ENCODE measurements at regions not wholly inside any gene's neighbourhood (a gene's known extent, or its start where the extent isn't known, plus 50 kb on each side); places are given as distances from the start of the nearest gene placed in this dataset.

- H3K4me3 ChIP-seq (ENCODE audit: low read depth, low read length): no peak overlapping the region
- TF ChIP-seq CTCF (IDR thresholded peaks at IDR 0.05; ENCODE audit: low read depth, low read length, missing control alignments): no peak
- no peak for DNase-seq (ENCODE audit: low read depth)
These were observed 462.6 kb downstream of the SLC4A3 start for GRCh38 chr2:220090050-220090449.

DNA sequence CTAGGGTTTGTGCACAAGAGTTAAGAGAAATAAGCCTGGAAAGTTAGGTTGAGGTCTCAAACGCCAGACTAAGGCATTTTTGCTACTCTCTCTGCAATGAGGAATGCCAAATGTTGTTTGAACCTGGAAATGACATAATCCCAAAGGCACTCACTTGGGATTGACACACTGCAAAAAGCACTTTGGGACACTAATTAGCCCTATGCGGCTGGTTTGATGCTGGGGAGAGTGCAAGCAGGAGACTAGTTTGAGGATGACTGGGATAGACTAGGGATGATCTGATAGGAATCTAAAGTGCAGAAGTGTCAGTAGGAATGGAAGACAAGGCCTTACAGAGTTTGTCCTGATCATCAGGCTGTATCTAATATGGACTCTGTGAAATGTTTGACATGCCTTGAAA lies 469.0 kb downstream of the SLC4A3 start:
- TF ChIP-seq CTCF (IDR thresholded peaks at IDR 0.05; ENCODE audit: low read depth, low read length, missing control alignments): no peak
- no peak overlapping the region for H3K4me3 ChIP-seq (ENCODE audit: low read depth, low read length)
- DNase-seq (ENCODE audit: low read depth): no peak

GRCh38 chr2:220101980-220102379 lies 474.6 kb downstream of the SLC4A3 start:
- DNase-seq (ENCODE audit: low read depth): no peak
- no peak overlapping the region for H3K4me3 ChIP-seq (ENCODE audit: low read depth, low read length)
- TF ChIP-seq CTCF (IDR thresholded peaks at IDR 0.05; ENCODE audit: low read depth, low read length, missing control alignments): no peak

GRCh38 chr2:220103596-220103995 lies 476.2 kb downstream of the SLC4A3 start:
- no peak for DNase-seq (ENCODE audit: low read depth)
- no peak for TF ChIP-seq CTCF (IDR thresholded peaks at IDR 0.05; ENCODE audit: low read depth, low read length, missing control alignments)
- no peak overlapping the region for H3K4me3 ChIP-seq (ENCODE audit: low read depth, low read length)

GRCh38 chr2:220104871-220105351 lies 477.5 kb downstream of the SLC4A3 start:
- no peak overlapping the region for H3K4me3 ChIP-seq (ENCODE audit: low read depth, low read length)
- no peak for DNase-seq (ENCODE audit: low read depth)
- TF ChIP-seq CTCF (IDR thresholded peaks at IDR 0.05; ENCODE audit: low read depth, low read length, missing control alignments): no peak

- DNase-seq (ENCODE audit: low read depth): no peak
- no peak overlapping the region for H3K4me3 ChIP-seq (ENCODE audit: low read depth, low read length)
- no peak for TF ChIP-seq CTCF (IDR thresholded peaks at IDR 0.05; ENCODE audit: low read depth, low read length, missing control alignments)
These were observed 478.6 kb downstream of the SLC4A3 start for GRCh38 chr2:220106065-220106464.

- no peak for TF ChIP-seq CTCF (IDR thresholded peaks at IDR 0.05; ENCODE audit: low read depth, low read length, missing control alignments)
- no peak for DNase-seq (ENCODE audit: low read depth)
- no peak overlapping the region for H3K4me3 ChIP-seq (ENCODE audit: low read depth, low read length)
These were observed 480.0 kb downstream of the SLC4A3 start for GRCh38 chr2:220107380-220107791.
